Activated naive CD8-positive, alpha-beta T cell (primary cell): ENCODE measurements at regions not wholly inside any gene's neighbourhood (a gene's known extent, or its start where the extent isn't known, plus 50 kb on each side); places are given as distances from the start of the nearest gene placed in this dataset.

Experiments
- H3K27ac Mint-ChIP-seq: one replicate; pipeline ENCODE4 v1.8.0; 2021; ENCODE audit warnings: mixed read lengths
- H3K27me3 Mint-ChIP-seq: one replicate; pipeline ENCODE4 v1.8.0; 2021; ENCODE audit warnings: mixed read lengths
- H3K36me3 Mint-ChIP-seq: one replicate; pipeline ENCODE4 v1.8.0; 2021; ENCODE audit warnings: mixed read lengths
- H3K4me1 Mint-ChIP-seq: one replicate; pipeline ENCODE4 v1.8.0; 2021; ENCODE audit warnings: low read depth, mixed read lengths
- H3K4me3 Mint-ChIP-seq: one replicate; pipeline ENCODE4 v1.8.0; 2021; ENCODE audit warnings: mild to moderate bottlenecking, mixed read lengths
- H3K9me3 Mint-ChIP-seq: one replicate; pipeline ENCODE4 v1.8.0; 2021; ENCODE audit warnings: low read depth, mixed read lengths

DNA sequence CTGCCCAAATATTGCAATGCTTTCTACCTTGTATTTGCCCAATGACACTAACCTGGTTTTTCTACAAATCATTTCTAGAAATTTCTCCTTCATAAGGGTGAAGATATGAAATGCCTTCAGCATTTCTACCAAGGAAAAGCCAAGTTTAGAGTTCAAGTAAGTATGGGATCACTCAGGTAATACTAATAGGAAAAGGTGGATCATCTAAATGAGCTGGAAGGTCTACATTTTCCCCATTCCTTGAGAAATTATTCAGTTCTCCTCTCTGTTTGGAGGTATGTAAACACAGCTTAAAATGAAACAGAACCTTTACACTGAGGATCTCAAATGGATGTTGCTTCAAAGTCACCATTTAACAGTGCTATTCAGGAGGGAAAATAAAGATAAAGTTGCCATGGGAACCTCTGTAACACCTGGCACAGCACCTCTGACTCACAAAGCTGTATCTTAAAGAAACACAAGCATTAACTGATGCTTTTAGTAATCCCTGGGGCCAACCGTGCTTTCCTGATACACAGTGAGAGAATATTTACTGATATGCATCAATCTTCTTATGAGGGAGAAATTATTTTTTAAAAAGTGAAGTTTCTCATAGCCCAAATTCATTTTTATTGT is 161.3 kb downstream of the DRD1 start:
- H3K9me3 Mint-ChIP-seq, result peaks cover 5% of the 10 kb centered on the region
- H3K27ac Mint-ChIP-seq, result no peak overlapping the region

DNA sequence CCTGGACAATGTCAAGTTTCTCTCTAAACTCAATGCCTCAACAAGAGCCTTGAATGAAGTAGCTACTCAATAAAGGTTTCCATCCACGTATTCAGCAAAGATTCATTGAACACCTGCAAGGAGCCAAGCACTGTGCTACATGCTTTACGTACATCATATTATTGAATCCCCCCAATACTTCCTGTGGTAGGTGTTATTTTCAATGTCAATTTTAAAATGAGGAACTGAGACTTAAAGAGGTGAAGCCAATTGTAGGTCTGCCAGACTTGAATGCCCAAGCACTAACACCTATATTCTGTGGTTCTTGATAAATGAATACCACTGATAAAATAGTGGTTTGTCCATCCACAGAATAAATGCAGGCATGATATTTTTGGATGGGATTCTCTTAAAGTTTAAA is 162.3 kb downstream of the DRD1 start:
- Mint-ChIP-seq H3K4me3 (no peak overlapping the region), H3K27me3 (peaks cover 21% of the 10 kb centered on the region), H3K9me3 (peaks cover 5% of the 10 kb centered on the region), H3K27ac (no peak overlapping the region), H3K36me3 (no peaks in the 10 kb centered on the region), H3K4me1 (no peaks in the 10 kb centered on the region)

More for the DNA sequence above, 161.3 kb downstream of the DRD1 start:
- Mint-ChIP-seq H3K36me3 (no peaks in the 10 kb centered on the region), H3K4me3 (no peak overlapping the region), H3K4me1 (no peaks in the 10 kb centered on the region), H3K27me3 (peaks cover 24% of the 10 kb centered on the region)

DNA sequence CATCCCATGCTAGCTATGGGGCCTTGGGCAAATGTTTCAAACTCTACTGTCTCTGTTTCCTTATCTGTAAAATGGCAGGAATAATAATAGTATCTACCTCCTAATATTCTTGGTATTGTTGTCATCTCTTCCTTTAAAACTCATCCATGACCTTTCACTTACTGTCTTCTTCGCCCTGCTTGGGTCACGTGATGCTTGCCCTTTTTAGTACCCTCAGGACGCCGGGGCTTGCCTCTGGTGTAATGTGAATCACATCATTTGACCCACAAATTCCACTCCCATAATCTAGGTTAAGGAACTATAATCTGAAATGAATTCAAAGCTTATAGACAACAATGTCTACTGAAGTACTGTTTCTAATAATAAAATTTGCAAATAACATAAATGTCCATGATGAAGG is 162.7 kb downstream of the DRD1 start:
- Mint-ChIP-seq H3K4me3 (no peak overlapping the region), H3K4me1 (no peaks in the 10 kb centered on the region), H3K27ac (no peak overlapping the region), H3K27me3 (peaks cover 21% of the 10 kb centered on the region), H3K36me3 (no peaks in the 10 kb centered on the region), H3K9me3 (peaks cover 5% of the 10 kb centered on the region)

DNA sequence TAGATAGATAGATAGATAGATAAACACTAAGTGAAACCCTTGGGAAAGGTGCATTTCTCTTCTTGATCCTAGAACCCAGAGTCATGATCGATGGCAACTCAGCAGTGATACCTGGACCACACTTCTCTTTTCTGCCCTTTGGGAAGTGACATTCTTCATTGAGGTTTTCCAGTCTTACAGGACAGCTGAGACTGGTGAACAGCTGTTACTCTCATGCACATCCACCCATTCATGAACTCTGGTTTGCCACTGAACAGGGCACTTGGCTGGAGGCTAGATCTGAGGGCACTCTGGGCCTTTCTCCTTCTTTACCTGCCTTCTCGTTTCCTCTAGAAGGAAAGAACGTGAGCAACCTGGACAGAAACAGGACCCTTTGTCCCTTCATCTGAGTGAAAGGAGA is 164.5 kb downstream of the DRD1 start:
- Mint-ChIP-seq H3K27ac (no peak overlapping the region), H3K4me3 (no peak overlapping the region), H3K27me3 (peaks cover 17% of the 10 kb centered on the region), H3K9me3 (peaks cover 5% of the 10 kb centered on the region), H3K4me1 (no peaks in the 10 kb centered on the region), H3K36me3 (no peaks in the 10 kb centered on the region)

DNA sequence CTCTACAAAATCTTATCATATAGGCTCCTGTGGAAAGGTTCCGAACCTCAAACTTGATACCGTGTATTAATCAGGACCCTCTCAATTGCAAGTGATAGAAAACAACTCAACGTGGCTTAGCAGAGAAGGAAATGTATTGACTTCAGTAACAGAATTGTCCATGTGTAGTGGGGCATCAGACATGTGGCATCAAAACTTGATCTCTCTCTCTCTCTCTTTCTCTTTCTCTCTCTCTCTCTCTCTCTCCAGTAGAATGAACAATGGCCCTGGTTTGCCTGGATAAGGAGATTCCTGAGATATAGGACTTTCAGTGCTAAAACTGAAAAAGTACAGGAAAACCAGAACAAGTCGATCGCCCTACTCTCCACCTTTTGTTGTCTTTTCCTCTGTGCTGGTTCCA is 168.2 kb downstream of the DRD1 start:
- peaks cover 12% of the 10 kb centered on the region for H3K27me3 Mint-ChIP-seq
- H3K27ac Mint-ChIP-seq, result no peak overlapping the region
- H3K4me3 Mint-ChIP-seq, result no peak overlapping the region
- no peaks in the 10 kb centered on the region for H3K4me1 Mint-ChIP-seq
- H3K36me3 Mint-ChIP-seq, result no peaks in the 10 kb centered on the region
- H3K9me3 Mint-ChIP-seq, result no peaks in the 10 kb centered on the region

DNA sequence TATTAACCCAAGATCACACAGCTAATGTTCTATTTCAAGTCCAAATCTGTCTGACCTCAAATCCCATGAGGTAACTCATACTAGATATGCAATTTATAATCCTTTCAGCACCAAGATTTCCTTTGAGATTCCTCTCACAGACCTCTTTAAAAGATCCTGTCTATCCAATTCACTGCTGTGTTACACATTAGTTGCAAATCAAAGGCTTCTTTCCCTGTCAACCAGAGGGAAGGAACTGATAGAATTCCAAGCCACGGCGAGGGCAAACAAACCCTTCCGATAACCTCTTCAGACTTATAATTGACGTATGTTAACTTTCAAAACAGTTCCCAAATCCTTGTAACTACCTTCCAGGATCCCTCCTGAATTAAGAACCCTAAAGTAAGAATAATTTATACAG is 168.9 kb downstream of the DRD1 start:
- H3K36me3 Mint-ChIP-seq, result no peaks in the 10 kb centered on the region
- no peaks in the 10 kb centered on the region for H3K9me3 Mint-ChIP-seq
- no peak overlapping the region for H3K27ac Mint-ChIP-seq
- no peaks in the 10 kb centered on the region for H3K4me1 Mint-ChIP-seq
- H3K4me3 Mint-ChIP-seq, result no peak overlapping the region
- peaks cover 11% of the 10 kb centered on the region for H3K27me3 Mint-ChIP-seq

DNA sequence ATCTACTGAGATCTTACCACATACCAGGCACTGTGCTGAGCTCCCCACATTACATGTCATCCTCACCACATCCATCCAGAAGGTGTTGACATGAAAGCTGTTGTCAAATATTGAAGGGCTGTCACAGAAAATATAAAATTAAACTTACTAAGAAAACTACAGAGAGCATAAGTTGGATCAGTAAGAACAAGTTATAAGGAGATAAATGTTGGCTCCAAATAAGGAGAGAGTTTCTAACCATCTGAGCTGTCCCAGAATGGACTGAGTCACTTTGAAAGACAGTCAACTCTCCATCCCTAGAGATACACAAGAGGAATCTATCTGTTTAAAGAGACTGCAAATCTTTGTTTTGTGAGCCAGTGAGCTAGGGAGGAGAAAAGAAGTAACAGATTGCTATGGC is 169.8 kb downstream of the DRD1 start:
- H3K27ac Mint-ChIP-seq, result no peak overlapping the region
- H3K4me3 Mint-ChIP-seq, result no peak overlapping the region
- H3K9me3 Mint-ChIP-seq, result no peaks in the 10 kb centered on the region
- no peaks in the 10 kb centered on the region for H3K36me3 Mint-ChIP-seq
- H3K27me3 Mint-ChIP-seq, result peaks cover 10% of the 10 kb centered on the region
- H3K4me1 Mint-ChIP-seq, result no peaks in the 10 kb centered on the region

DNA sequence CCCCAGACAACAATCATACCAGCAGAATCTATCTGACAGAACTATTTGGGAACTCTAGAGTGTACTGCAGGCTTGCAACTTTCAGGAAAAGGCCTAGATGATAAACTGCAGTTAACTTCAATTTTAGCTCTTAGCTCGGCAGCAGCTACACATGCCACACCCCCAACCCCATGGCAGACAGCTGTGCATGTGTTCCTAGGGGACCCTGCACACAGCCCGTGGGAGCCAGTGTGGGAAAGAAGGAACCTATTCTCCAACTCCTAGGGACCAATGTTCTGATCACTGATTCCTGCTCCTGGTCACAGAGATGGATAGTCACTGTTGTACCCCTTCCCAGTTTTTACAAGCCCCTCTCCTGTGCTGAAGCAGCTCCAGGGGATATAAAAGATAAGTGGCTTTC is 179.6 kb downstream of the DRD1 start:
- Mint-ChIP-seq H3K4me1 (no peaks in the 10 kb centered on the region), H3K27ac (no peak overlapping the region), H3K27me3 (peaks cover 16% of the 10 kb centered on the region), H3K4me3 (no peak overlapping the region), H3K9me3 (peaks cover 5% of the 10 kb centered on the region), H3K36me3 (no peaks in the 10 kb centered on the region)

DNA sequence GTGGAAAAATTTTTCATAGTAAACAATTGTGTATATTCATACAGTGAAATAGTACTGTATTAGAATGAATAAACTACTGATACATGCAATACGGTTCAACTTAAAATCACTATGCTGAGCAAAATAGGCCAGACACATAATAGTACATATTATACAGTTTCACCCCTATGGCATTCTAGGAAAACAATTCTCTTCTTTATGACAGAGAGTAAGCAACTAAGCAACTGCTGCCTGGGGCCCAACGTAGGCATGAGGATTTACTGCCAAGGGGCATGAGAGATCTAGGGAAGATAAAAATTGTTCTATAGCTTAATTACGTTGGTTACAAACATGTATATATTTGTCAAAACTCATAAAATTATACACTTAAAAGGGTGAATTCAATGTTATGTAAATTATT is 180.2 kb downstream of the DRD1 start:
- Mint-ChIP-seq H3K27ac (no peak overlapping the region), H3K27me3 (peaks cover 16% of the 10 kb centered on the region), H3K4me1 (no peaks in the 10 kb centered on the region), H3K9me3 (peaks cover 5% of the 10 kb centered on the region), H3K4me3 (no peak overlapping the region), H3K36me3 (no peaks in the 10 kb centered on the region)

DNA sequence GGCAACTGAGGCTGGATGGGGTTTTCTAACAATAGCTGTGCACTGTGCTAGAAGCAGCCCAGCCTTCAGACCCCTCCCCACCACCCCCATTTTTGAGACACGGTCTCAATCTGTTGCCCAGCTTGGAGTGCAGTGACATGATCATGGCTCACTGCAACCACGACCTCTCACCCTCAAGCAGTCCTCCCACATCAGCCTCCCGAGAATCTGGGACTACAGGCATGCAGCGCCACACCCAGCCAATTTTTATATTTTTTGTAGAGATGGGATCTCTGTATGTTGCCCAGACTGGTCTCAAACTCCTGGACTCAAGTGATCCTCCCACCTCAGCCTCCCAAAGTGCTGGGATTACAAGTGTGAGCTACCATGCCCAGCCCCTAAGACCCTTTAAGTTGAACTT is 182.5 kb downstream of the DRD1 start:
- Mint-ChIP-seq H3K27ac (no peak overlapping the region), H3K9me3 (peaks cover 5% of the 10 kb centered on the region), H3K27me3 (peaks cover 16% of the 10 kb centered on the region), H3K4me3 (no peak overlapping the region), H3K36me3 (no peaks in the 10 kb centered on the region), H3K4me1 (no peaks in the 10 kb centered on the region)

DNA sequence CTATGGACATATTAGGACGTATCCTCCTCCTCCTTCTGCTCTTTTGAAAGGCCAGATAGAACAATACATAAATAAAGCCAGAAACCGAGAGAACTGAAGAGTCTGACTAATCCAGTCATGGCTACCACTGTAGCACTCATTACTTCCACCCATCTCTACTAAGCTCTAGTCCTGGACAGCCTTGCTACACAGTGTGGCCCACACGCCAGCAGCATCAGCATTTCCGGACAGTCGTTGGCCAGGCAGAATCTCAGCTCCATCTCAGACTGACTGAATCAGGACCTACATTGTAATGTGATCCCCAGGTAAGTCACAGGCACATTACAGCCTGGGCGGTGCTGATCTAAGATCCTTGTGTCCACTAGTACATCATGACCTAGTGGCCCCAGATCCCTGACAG is 182.9 kb downstream of the DRD1 start:
- H3K4me3 Mint-ChIP-seq, result no peak overlapping the region
- H3K27me3 Mint-ChIP-seq, result peaks cover 16% of the 10 kb centered on the region
- H3K27ac Mint-ChIP-seq, result no peak overlapping the region
- no peaks in the 10 kb centered on the region for H3K4me1 Mint-ChIP-seq
- no peaks in the 10 kb centered on the region for H3K36me3 Mint-ChIP-seq
- H3K9me3 Mint-ChIP-seq, result peaks cover 5% of the 10 kb centered on the region

DNA sequence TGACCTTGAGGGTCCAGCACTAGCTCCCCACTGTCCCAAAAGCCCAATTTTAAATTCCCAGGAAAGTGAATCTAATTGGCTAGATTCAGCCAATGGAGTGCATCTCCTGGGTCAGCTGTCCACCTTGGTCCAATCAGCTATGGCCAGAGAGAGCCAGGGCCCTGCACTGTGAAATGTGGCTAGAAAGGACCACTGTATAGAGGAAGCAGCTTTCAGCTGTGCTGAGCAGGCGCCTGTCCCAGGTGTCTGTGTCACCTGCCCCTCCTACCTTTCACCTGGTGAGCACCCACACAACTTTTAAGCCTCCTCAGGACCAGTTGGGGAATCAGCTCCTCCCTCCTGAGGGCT is 186.2 kb downstream of the DRD1 start:
- peaks cover 6% of the 10 kb centered on the region for H3K27me3 Mint-ChIP-seq
- no peaks in the 10 kb centered on the region for H3K4me1 Mint-ChIP-seq
- peaks cover 5% of the 10 kb centered on the region for H3K9me3 Mint-ChIP-seq
- H3K27ac Mint-ChIP-seq, result no peak overlapping the region
- H3K36me3 Mint-ChIP-seq, result no peaks in the 10 kb centered on the region
- no peak overlapping the region for H3K4me3 Mint-ChIP-seq

DNA sequence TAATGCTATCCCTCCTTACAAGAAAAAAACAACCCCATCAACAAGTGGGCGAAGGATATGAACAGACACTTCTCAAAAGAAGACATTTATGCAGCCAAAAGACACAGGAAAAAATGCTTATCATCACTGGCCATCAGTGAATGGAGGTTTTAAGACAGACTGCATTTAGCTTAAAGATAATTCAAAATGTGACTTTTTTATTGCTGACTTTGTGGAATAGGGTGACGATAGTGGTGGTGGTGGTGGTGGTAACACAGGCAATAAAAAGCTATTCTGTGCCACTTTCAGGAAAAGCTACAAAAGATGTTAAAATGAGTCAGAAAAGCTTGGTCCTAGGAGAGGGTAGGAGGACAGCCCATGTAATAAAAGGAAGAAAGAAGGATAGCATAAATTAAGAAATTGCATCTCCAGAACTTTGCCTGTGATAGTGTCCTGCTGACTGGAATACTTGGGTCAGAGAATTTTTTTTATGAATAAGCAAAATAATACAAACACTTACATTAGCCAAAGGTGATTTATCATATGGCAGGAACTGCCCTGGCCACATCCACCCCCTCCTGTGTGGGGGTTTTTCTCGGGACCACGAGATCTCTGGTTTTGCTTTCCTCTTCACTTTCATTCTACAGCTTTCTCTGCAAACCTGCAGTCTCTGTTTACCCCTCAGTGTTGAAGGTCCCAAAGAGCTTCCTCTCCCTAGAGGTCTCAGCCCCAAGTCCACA is 186.7 kb downstream of the DRD1 start:
- no peaks in the 10 kb centered on the region for H3K4me1 Mint-ChIP-seq
- H3K9me3 Mint-ChIP-seq, result peaks cover 5% of the 10 kb centered on the region
- no peaks in the 10 kb centered on the region for H3K36me3 Mint-ChIP-seq
- no peak overlapping the region for H3K27ac Mint-ChIP-seq
- H3K27me3 Mint-ChIP-seq, result peaks cover 4% of the 10 kb centered on the region
- H3K4me3 Mint-ChIP-seq, result no peak overlapping the region

DNA sequence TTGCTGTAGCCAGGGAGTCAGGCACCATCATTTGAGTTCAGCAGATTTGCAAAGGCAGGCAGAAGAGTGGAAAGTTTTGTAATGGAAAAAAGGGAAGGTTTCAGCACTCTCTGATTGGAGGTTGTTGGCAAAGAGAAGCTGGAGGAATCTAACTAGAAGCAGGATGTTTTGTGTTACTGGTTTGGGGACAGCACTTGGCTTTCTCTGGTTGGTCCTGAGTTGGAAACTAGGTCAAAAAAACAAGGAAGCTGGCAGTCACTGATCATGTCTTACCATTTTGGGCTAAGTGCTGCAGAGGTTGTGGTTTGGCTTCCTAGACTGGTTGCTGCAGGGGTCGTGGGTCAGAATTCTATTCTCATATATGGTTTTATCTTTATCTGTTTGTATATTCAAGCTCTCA is 189.8 kb downstream of the DRD1 start:
- H3K4me1 Mint-ChIP-seq, result no peaks in the 10 kb centered on the region
- H3K27ac Mint-ChIP-seq, result no peak overlapping the region
- H3K27me3 Mint-ChIP-seq, result peaks cover 5% of the 10 kb centered on the region
- no peaks in the 10 kb centered on the region for H3K36me3 Mint-ChIP-seq
- H3K4me3 Mint-ChIP-seq, result no peak overlapping the region
- no peaks in the 10 kb centered on the region for H3K9me3 Mint-ChIP-seq

DNA sequence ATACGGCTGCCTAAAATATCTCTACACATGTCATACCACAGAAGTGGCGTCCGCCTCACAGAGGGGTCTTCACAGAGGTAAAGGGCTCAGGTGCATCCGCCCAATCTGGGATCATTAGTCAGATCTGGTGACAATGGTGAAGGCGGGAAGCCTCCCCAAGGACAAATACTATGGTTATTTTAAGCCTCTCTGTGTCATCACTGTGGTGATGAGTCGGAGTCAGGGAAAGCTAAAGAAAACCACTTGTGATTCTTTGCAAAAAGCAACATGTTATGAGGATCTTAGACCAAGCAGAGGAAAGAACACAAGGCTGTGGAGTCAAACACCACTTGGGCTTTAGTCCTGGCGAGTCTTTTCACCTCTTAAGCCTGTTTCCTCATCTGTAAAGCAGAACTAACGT is 190.4 kb downstream of the DRD1 start:
- H3K36me3 Mint-ChIP-seq, result no peaks in the 10 kb centered on the region
- H3K9me3 Mint-ChIP-seq, result no peaks in the 10 kb centered on the region
- H3K4me1 Mint-ChIP-seq, result no peaks in the 10 kb centered on the region
- H3K27ac Mint-ChIP-seq, result no peak overlapping the region
- peaks cover 6% of the 10 kb centered on the region for H3K27me3 Mint-ChIP-seq
- no peak overlapping the region for H3K4me3 Mint-ChIP-seq

DNA sequence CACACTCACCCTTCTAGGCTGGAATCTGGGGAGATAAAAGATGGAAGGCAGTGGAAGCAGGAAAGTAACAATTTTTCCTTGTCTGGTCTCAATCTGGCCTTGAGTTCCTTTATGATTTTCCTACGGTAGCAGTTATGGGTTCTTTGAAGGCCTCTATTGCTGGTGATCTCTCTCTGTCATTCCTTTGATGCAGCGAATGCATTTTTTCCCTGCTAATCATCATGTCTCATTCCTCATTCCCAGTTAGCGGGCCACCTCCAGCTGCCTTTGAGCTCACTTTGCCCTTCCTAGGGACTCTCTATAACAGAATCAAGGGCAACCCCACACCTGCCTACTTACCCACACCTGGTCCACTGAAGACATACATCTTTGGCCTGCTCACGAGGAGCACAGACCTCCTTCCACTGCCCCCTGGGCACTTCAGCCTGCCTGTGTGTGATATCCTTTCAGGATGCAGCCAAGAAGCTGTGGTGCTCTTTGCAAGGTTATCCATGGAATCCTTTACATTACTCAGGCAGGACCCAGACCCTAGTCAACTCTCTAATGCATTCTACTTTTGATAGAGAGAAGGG is 191.7 kb downstream of the DRD1 start:
- H3K4me3 Mint-ChIP-seq, result no peak overlapping the region
- no peaks in the 10 kb centered on the region for H3K9me3 Mint-ChIP-seq
- H3K36me3 Mint-ChIP-seq, result no peaks in the 10 kb centered on the region
- peaks cover 9% of the 10 kb centered on the region for H3K27me3 Mint-ChIP-seq
- no peaks in the 10 kb centered on the region for H3K4me1 Mint-ChIP-seq
- H3K27ac Mint-ChIP-seq, result no peak overlapping the region
